GM12891 (cell line): ENCODE measurements at regions not wholly inside any gene's neighbourhood (a gene's known extent, or its start where the extent isn't known, plus 50 kb on each side); places are given as distances from the start of the nearest gene placed in this dataset.

Source experiments
- DNase-seq: peaks from one replicate; pipeline ENCODE4 v3.0.0; 2011; ENCODE audit warnings: low spot score; ENCODE audit not compliant: insufficient read length
- FAIRE-seq: peaks from 2 replicates; lab custom pipeline; 2011; peaks lifted over from hg19 to GRCh38; lab: Jason Lieb, UNC
- PAX5 ChIP-seq: IDR thresholded peaks from 2 replicates; pipeline ENCODE4 v1.6.1; 2011; ENCODE audit warnings: low read length, moderate library complexity, mild to moderate bottlenecking; ENCODE audit not compliant: insufficient read depth, severe bottlenecking
- POLR2A ChIP-seq: IDR thresholded peaks from 2 replicates; pipeline ENCODE4 v1.6.1; 2011; ENCODE audit warnings: low read depth, low read length, control low read depth
- POLR2AphosphoS5 ChIP-seq: IDR thresholded peaks from 2 replicates; pipeline ENCODE4 v1.6.1; 2011; ENCODE audit warnings: low read depth, low read length, control low read depth
- POU2F2 ChIP-seq: IDR thresholded peaks from 2 replicates; pipeline ENCODE4 v1.6.1; 2011; ENCODE audit warnings: low read depth, mild to moderate bottlenecking, control low read depth, low read length, moderate library complexity
- SPI1 ChIP-seq: IDR thresholded peaks from 2 replicates; pipeline ENCODE4 v1.6.1; 2011; ENCODE audit warnings: low read depth, low read length, control low read depth
- TAF1 ChIP-seq: IDR thresholded peaks from 2 replicates; pipeline ENCODE4 v1.6.1; 2011; ENCODE audit warnings: low read depth, low read length, control low read depth

DNA sequence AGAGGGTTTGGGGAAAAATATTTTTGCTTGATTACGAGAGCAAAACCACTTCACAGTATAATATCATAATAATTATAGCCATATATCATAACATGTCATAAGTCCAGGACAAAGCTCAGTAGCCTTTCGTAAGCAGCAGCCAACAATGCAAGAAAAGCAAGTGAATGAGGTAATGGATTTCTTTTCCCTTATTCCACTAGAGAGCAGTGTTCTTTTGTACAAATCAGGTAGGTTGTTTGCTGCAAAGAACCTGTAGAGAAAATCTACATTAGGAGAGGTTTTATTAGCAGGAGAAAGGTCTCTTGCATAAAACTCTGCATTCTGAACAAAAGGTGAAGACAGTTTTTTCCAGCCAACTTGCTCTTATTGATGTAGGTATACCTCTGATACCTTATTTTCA lies 1033.4 kb downstream of the TLE4 start:
- TF ChIP-seq PAX5 = no peak
- no peak for TF ChIP-seq POLR2AphosphoS5
- TF ChIP-seq POU2F2 = no peak
- TF ChIP-seq POLR2A = no peak
- no peak for DNase-seq
- no peak for FAIRE-seq

DNA sequence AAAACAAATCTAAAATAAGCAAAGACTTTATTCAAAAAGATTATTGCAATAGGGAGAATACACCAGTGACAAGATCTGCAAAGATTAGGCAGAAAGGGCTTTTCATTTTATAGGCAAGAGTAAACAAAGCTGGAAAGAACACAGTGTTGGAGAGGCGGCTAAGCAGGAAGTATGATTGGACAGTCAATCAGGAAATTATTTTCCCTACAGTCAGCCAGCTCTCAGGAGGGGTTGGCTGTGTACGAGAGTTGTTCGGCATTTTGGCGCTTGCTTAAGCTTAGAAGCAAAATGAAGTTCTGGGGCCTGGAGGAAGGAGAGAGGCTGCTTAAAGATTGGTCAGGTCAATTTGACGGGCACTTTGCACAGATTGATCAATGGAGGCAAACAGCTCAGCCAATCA lies 1030.5 kb downstream of the TLE4 start:
- DNase-seq (no peak), FAIRE-seq (no peak)
- TF ChIP-seq SPI1 = no peak
- no peak for TF ChIP-seq POLR2AphosphoS5

DNA sequence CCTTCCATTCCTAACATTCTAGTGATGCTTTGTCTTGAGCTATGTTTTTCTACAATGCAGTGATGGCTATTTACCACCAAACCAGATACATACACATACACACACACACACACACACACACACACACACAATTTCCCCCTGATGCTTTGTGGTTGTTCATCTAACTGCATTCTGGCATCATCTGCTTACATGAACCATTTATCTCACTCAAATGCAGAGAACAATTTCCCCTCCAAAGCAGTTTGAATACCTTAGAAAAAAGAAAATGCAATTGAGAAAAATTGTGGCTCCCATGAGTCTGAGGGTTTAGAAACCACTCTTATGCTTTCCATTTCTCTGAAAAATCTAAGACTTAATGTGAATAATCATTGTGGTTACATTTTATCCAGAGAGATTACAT lies 1024.8 kb downstream of the TLE4 start:
- FAIRE-seq (no peak), DNase-seq (no peak)
- no peak for TF ChIP-seq TAF1
- no peak for TF ChIP-seq POLR2AphosphoS5
- TF ChIP-seq POU2F2 = no peak
- TF ChIP-seq SPI1 = no peak
- TF ChIP-seq POLR2A = no peak
- no peak for TF ChIP-seq PAX5

DNA sequence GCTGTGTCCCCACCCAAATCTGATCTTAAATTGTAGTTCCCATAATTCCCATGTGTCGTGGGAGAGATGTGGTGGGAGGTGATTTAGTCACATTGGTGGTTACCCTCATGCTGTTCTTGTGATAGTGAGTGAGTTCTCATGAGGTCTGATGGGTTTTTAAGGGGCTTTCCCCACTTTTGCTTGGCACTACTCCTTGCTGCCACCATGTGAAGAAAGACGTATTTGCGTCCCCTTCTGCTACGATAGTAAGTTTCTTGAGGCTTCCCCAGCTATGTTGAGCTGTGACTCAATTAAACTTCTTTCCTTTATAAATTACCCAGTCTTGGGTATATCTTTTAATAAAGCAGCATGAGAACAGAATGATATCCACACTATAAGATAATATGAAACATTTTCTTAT lies 1023.4 kb downstream of the TLE4 start:
- TF ChIP-seq SPI1 = no peak
- TF ChIP-seq PAX5 = no peak
- no peak for TF ChIP-seq TAF1
- no peak for TF ChIP-seq POLR2A
- no peak for TF ChIP-seq POLR2AphosphoS5
- TF ChIP-seq POU2F2 = no peak
- DNase-seq (no peak), FAIRE-seq (no peak)

DNA sequence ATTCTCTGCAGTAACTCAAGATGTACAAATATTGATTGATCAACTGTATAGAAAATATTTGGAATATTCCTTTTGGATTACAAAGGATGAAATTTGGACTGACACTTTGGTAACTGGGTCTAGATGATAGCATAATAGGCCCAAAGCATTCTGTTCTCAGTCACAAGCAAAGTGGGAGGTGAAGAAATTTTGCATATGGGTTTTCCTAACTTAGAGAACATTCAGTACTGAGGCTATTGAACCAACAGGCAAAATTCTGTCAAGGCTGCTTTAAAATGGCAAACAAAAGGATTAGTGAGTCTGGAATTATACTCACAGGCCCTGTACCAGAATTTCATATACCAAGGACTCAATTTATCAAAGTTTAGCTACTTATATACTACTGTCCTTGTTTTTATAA lies 1020.6 kb downstream of the TLE4 start:
- no peak for TF ChIP-seq PAX5
- no peak for TF ChIP-seq POLR2A
- TF ChIP-seq SPI1 = no peak
- no peak for TF ChIP-seq POLR2AphosphoS5
- TF ChIP-seq TAF1 = no peak
- no peak for TF ChIP-seq POU2F2
- FAIRE-seq (no peak), DNase-seq (no peak)

DNA sequence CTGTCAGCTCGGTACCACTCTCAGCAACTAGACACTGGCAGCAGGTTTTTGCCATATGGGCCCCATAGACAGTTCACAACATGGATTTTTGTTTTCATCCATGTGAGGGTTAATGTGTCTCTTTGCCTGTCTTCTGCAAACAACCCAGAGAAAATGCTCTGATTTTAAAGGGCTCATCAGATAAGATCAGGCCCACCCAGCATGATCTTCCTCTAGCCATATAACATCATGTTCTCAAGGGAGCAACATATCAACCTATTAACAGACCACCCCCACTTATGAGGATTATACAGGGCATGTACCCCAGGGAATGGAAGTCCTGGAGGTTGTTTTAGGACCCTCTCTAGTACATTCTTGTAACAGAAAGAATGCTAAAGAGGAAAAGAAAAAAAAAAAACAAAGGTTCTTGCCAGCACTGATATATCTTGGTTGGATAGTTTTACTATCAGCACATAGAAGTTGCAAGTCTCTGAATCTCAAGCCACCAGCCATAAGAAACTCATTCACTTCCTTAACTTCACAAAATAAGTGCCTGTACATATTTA lies 1015.1 kb downstream of the TLE4 start:
- DNase-seq = no peak

DNA sequence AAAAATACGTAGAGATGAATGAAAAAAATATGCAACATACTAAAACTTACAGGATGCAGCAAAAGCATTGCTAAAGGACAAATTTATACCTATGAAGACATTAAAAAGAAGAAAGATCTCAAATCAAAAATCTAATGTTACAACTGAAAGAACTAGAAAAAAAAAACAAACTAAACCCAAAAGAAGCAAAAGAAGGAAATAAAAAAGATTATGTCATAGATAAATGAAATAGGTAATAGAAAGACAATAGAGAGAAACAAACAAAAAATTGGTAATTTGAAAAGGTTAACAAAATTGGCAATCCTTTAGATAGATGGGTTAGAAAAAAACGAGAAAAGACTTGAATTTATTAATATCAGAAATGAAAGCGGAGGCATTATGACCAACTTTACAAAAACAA lies 1000.2 kb downstream of the TLE4 start:
- DNase-seq = no peak
- TF ChIP-seq POLR2AphosphoS5 (no peak), SPI1 (no peak), TAF1 (no peak), PAX5 (no peak), POLR2A (no peak), POU2F2 (no peak)
- FAIRE-seq = no peak

More for the DNA sequence above, 1015.1 kb downstream of the TLE4 start:
- no peak for TF ChIP-seq TAF1
- no peak for FAIRE-seq

DNA sequence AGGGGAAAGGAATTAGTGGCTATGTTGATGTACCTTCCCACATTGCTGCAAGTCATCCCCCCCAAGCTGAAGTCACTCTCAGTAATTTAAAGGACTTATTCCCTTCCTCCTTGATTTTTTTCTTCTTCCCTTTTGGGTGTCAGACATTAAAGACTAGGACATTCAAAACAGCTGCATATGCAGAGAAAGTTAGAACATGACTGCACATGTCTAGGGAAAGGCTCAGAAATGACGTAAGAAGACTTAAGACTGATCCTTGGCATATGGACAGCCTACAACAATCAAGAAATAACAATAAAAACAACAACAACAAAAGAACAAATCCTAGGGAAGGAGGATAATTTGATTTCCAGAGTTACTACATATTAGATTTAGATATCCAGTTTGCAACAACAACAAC lies 997.5 kb downstream of the TLE4 start:
- no peak for DNase-seq

DNA sequence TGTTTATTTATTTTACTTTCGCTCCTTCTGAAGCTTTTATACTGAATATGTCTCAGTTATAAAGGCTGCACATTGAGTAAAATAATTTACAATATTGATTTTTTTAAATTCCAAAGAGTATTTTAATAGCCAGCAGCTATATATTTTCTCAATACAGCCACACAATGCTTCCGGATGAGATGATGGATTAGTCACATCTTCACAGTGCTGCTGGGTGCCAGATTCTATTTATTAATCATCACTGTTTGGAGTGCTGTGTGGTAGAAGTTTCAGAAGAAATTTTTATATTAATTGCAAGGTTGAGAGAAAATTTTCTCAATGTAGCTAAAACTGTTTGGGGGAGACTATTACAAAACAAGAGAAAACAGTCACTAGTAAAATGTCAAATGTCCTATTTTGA lies 989.8 kb downstream of the TLE4 start:
- no peak for FAIRE-seq

More for the DNA sequence above, 997.5 kb downstream of the TLE4 start:
- TF ChIP-seq SPI1 (no peak), POU2F2 (no peak), POLR2AphosphoS5 (no peak), PAX5 (no peak), POLR2A (no peak), TAF1 (no peak)
- no peak for FAIRE-seq

DNA sequence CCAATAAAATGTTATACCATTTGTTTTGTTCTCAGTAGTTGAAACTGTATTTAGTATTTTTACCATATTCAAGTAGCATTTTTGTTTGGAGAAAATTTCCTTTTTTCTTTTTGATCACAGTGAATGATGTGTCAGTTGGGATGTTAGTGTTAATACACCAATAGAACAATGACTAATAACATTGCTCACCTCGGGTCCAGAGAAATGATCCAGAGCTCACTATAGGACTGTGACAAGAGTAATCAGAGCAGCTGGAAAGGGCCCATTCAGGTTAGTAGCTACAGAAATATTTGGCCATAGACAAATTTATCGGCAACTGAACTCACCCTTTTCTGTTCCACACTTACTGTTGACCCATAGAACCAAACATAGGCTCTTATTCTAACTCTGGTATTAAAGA lies 989.2 kb downstream of the TLE4 start:
- TF ChIP-seq POLR2AphosphoS5 (no peak), TAF1 (no peak), POU2F2 (no peak), POLR2A (no peak)
- no peak for FAIRE-seq
- no peak for DNase-seq

More for the DNA sequence above, 989.8 kb downstream of the TLE4 start:
- DNase-seq = no peak
- TF ChIP-seq PAX5 (no peak), TAF1 (no peak), POLR2A (no peak), SPI1 (no peak), POLR2AphosphoS5 (no peak)
